Adrenal gland (tissue), 9 donors: ENCODE measurements at regions not wholly inside any gene's neighbourhood (a gene's known extent, or its start where the extent isn't known, plus 50 kb on each side); places are given as distances from the start of the nearest gene placed in this dataset.
"Not testable (repeated sequence)": the region's sequence is repeated elsewhere in the genome, so short reads cannot be mapped to it uniquely, and the experiment has no call there.

Experiments used
- DNase-seq, 7 donors: peaks; one replicate each; pipeline ENCODE4 v3.0.0-alpha.2; 2019 to 2020
- H3K27ac ChIP-seq, 5 donors: fragments of 200-600 bp; sonication (generic) in 4 of 5; 1 replicate in 3 of 5; 2 replicates in 2 of 5; pipeline versions ENCODE4 v1.5.1 to v1.8.0; 2016 to 2020; ENCODE audit warnings: mild to moderate bottlenecking in 1 of 5
- H3K27me3 ChIP-seq: fragments of 200-600 bp; 2 replicates; pipeline ENCODE4 v1.8.0; 2021
- H3K36me3 ChIP-seq, 2 donors: fragments of 200-600 bp; replicated peaks in 1 of 2; 1 replicate in 1 of 2; 2 replicates in 1 of 2; pipeline versions ENCODE4 v1.5.1 to v1.8.0; 2018 to 2022
- H3K4me1 ChIP-seq, 2 donors: fragments of 200-600 bp; replicated peaks in 1 of 2; 1 replicate in 1 of 2; 2 replicates in 1 of 2; pipeline versions ENCODE4 v1.5.1 to v1.8.0; 2018 to 2021
- H3K4me3 ChIP-seq, 4 donors: fragments of 200-600 bp; sonication (generic) in 3 of 4; one replicate each; pipeline ENCODE4 v1.5.1; 2016 to 2018
- H3K9me3 ChIP-seq, 3 donors: fragments of 200-600 bp; sonication (generic) in 1 of 3; replicated peaks in 1 of 3; 1 replicate in 2 of 3; 2 replicates in 1 of 3; pipeline versions ENCODE4 v1.5.1 to v1.8.0; 2016 to 2021
- CTCF ChIP-seq, 6 experiments: fragments of 450-650 bp in 4 of 6; fragments of 200-600 bp in 2 of 6; sonication (generic) in 1 of 6; IDR thresholded peaks; 1 replicate in 5 of 6; 2 replicates in 1 of 6; pipeline versions ENCODE4 v1.5.1 to v1.8.0; 2016 to 2021; ENCODE audit warnings: antibody characterized with exemption in 6 of 6, mild to moderate bottlenecking in 2 of 6, moderate library complexity in 1 of 6
- POLR2A ChIP-seq, 2 donors: fragments of 450-650 bp; IDR thresholded peaks; one replicate each; pipeline ENCODE4 v1.6.1; 2017; ENCODE audit warnings: antibody characterized with exemption in 2 of 2, mild to moderate bottlenecking in 2 of 2, moderate library complexity in 1 of 2
- WGBS, 4 donors: extraction: QIAGEN DNeasy Blood & Tissue Kit in 2 of 4; methylation state at CpG; one replicate each; pipeline versions ENCODE4 v1.1.5 to v1.1.7; 2013 to 2017; 5-methylcytosine and 5-hydroxymethylcytosine counted together
- intact Hi-C, 2 donors: fragments of 100-400 bp; cut with DNase I; formaldehyde crosslinking; loops; one replicate each; pipeline versions ENCODE4 v1.14.1 to v1.15.0; 2022 to 2023
- donor health status: healthy with polysubstance abuse.
- donor health status: Bipolar disorder and iron deficiency.
- donor health status: DM: yes; HTN: yes; CAD: no.
- donor health status: DM: no; HTN: no; CAD: no.
- donor health status: DM: no; HTN: no; CAD: no.

DNA sequence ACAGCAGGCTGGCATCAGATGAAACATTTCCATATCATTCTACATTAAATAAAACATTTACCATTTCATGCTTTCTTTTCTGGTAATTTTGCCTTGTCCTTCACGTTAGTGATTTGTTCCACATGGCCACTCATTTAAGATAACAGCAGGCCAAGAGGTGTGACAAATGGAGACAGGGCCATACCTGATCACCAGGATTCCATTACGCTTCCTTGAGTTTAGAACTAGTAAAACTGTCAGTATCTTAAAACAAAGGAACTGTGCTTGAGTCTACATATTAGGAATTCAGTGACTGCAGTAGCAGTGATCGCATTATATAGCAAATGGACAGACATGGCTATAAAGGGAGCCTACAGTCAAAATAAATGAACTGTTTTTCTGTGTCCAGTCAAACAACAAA lies 155.1 kb upstream of the FSHR start:
- intact Hi-C loops: no loop called here

DNA sequence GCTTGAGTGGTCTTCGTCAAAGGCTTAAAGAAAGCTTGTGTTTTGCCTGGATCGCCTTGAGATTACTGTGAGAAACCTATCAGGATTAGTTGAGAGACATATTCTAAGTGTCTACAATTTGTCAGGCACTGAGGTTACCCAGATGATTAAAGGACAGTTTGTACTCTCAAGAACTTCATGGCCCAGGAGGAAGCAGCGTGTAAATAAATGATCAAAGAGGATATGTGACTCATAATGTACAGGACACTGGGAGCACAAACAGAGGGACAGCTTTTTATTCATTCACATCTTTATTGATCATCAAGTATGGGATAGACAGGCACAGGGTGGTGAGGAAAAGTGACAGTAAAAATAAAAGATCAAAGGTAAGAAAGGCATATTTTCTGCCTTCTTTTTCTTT lies 152.6 kb upstream of the FSHR start:
- H3K4me3 ChIP-seq: no peak overlapping the region
- no peaks in the 10 kb centered on the region for H3K4me1 ChIP-seq
- H3K36me3 ChIP-seq: no peaks in the 10 kb centered on the region
- TF ChIP-seq CTCF (IDR thresholded peaks at IDR 0.05): no peak
- TF ChIP-seq POLR2A (IDR thresholded peaks at IDR 0.05): no peak
- intact Hi-C loops: no loop called here
- no peak for DNase-seq
- WGBS, 4 donors: 44 to 53% (median 46%) methylated on average over 3 of the region's 3 CpGs
- H3K9me3 ChIP-seq: no peaks in the 10 kb centered on the region
- no peak overlapping the region for H3K27ac ChIP-seq
- no peaks in the 10 kb centered on the region for H3K27me3 ChIP-seq

More for the DNA sequence above, 155.1 kb upstream of the FSHR start:
- Histone ChIP-seq H3K27ac (no peak overlapping the region), H3K9me3 (no peaks in the 10 kb centered on the region), H3K4me3 (no peak overlapping the region), H3K36me3 (no peaks in the 10 kb centered on the region), H3K27me3 (no peaks in the 10 kb centered on the region), H3K4me1 (no peaks in the 10 kb centered on the region)
- 51 to 53% (median 52%) methylated on average over 3 of the region's 3 CpGs for WGBS, 4 donors
- TF ChIP-seq POLR2A (IDR thresholded peaks at IDR 0.05) (no peak), CTCF (IDR thresholded peaks at IDR 0.05) (no peak)
- DNase-seq: no peak

DNA sequence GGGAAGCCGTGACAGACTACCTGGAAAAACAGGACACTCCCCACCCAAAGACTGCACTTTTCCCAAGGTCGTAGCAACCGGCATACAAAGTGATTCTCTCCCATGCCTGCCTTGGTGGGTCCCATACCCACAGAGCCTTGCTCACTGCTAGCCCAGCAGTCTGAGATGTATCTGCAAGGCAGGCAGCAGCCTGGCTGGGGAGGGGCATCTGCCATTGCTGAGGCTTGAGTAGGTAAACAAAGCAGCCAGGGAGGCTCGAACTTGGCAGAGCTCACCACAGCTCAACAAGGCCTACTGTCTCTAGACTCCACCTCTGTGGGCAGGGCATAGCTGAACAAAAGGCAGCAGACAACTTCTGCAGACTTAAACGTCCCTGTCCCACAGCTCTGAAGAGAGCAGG lies 144.4 kb upstream of the FSHR start:
- intact Hi-C loops, H3K4me1 ChIP-seq, H3K9me3 ChIP-seq, H3K4me3 ChIP-seq, H3K27me3 ChIP-seq, H3K36me3 ChIP-seq, H3K27ac ChIP-seq, DNase-seq: not testable (repeated sequence)
- WGBS, 4 donors: 60 to 90% (median 75%) methylated on average over 2 to 5 of the region's 5 CpGs

GRCh38 chr2:49298230-49298629 lies 143.9 kb upstream of the FSHR start:
- Histone ChIP-seq H3K27ac (no peak overlapping the region), H3K4me1 (no peaks in the 10 kb centered on the region), H3K27me3 (no peaks in the 10 kb centered on the region), H3K4me3 (no peak overlapping the region), H3K9me3 (no peaks in the 10 kb centered on the region), H3K36me3 (no peaks in the 10 kb centered on the region)
- 74 to 83% (median 83%) methylated on average over 4 to 7 of the region's 7 CpGs for WGBS, 4 donors
- no peak for DNase-seq
- intact Hi-C loops: no loop called here
- no peak for TF ChIP-seq CTCF (IDR thresholded peaks at IDR 0.05)

DNA sequence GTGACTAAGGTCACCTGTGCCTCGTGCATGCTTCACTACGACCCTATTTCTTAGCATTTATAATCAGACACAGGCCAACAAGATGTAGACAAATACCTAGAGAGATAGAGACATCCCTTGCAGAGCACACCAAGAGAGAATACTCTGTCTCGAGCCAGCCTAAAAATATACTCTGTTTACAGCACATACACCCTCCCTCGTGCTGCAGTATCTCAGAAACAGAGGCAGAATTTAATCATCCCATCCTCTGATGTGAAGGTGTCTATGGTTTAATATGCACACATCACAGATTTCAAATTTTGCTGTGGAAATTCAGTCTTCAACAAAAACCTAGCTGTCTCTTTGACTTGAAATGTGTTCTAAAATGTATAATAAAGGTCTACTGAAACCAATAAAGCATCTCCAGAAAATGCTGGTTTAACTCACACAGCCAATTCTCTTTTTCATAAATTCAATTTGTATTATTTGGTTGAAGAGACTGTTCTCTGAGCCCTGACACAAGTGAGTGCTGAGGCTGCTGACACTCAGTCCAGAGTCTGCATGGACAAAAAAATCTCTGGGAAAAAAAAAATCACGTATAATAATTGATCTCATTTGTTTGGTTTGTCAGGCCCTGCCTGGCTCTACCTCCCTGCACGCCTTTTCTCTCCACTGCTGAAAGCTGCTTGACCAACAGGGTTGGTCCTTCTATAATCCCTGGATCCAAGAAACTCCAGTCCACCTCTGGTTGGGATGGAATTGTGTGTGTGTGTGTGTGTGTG lies 142.0 kb upstream of the FSHR start:
- Histone ChIP-seq H3K36me3 (no peaks in the 10 kb centered on the region), H3K27me3 (no peaks in the 10 kb centered on the region), H3K4me3 (no peak overlapping the region), H3K9me3 (no peaks in the 10 kb centered on the region), H3K4me1 (no peaks in the 10 kb centered on the region), H3K27ac (no peak overlapping the region)
- intact Hi-C loops: no loop called here
- no peak for TF ChIP-seq CTCF (IDR thresholded peaks at IDR 0.05)
- TF ChIP-seq POLR2A (IDR thresholded peaks at IDR 0.05): no peak
- DNase-seq: no peak
- WGBS, 4 donors: 46 to 70% (median 63%) methylated on average over 6 of the region's 6 CpGs
